Neural progenitor cell (in vitro differentiated cells): ENCODE measurements at regions not wholly inside any gene's neighbourhood (a gene's known extent, or its start where the extent isn't known, plus 50 kb on each side); places are given as distances from the start of the nearest gene placed in this dataset.

Experiments
- DNase-seq: peaks from one replicate; pipeline ENCODE4 v3.0.0-alpha.2; 2016; ENCODE audit warnings: low spot score
- H2AFZ ChIP-seq: fragments of 200-600 bp; sonication (generic); replicated peaks from 2 replicates; pipeline ENCODE4 v1.6.1; 2016; ENCODE audit warnings: antibody characterized with exemption
- H3F3A ChIP-seq: fragments of 200-600 bp; sonication (generic); 2 replicates; pipeline ENCODE4 v1.6.1; 2016; ENCODE audit warnings: antibody characterized with exemption, low read depth
- H3K27ac ChIP-seq: fragments of 200-600 bp; sonication (generic); 2 replicates; pipeline ENCODE4 v1.5.1; 2016; ENCODE audit warnings: mild to moderate bottlenecking
- H3K27me3 ChIP-seq: fragments of 200-600 bp; sonication (generic); 2 replicates; pipeline ENCODE4 v1.6.1; 2016; ENCODE audit warnings: mild to moderate bottlenecking, moderate library complexity
- H3K36me3 ChIP-seq: fragments of 200-600 bp; sonication (generic); 2 replicates; pipeline ENCODE4 v1.5.1; 2016
- H3K4me1 ChIP-seq: fragments of 200-600 bp; sonication (generic); 2 replicates; pipeline ENCODE4 v1.6.1; 2016; ENCODE audit warnings: mixed run types
- H3K4me2 ChIP-seq: fragments of 200-600 bp; sonication (generic); 2 replicates; pipeline ENCODE4 v1.6.1; 2016
- H3K4me3 ChIP-seq: fragments of 200-600 bp; sonication (generic); 2 replicates; pipeline ENCODE4 v1.5.1; 2016
- H3K79me2 ChIP-seq: fragments of 200-600 bp; sonication (generic); 2 replicates; pipeline ENCODE4 v1.6.1; 2016; ENCODE audit warnings: low read depth
- H3K9ac ChIP-seq: fragments of 200-600 bp; sonication (generic); 2 replicates; pipeline ENCODE4 v1.6.1; 2016
- H3K9me3 ChIP-seq: fragments of 200-600 bp; sonication (generic); 2 replicates; pipeline ENCODE4 v1.5.1; 2016; ENCODE audit warnings: low read depth
- H4K20me1 ChIP-seq: fragments of 200-600 bp; sonication (generic); 2 replicates; pipeline ENCODE4 v1.6.1; 2016; ENCODE audit warnings: low read depth
- H3K27ac Mint-ChIP-seq: 3 replicates; pipeline ENCODE4 v1.8.0; 2021; ENCODE audit warnings: mixed read lengths
- H3K27me3 Mint-ChIP-seq: 2 replicates; pipeline ENCODE4 v1.8.0; 2022; ENCODE audit warnings: low read depth, mild to moderate bottlenecking, inconsistent platforms, moderate library complexity, mixed read lengths; ENCODE audit not compliant: insufficient read depth
- H3K36me3 Mint-ChIP-seq: 3 replicates; pipeline ENCODE4 v1.8.0; 2021; ENCODE audit warnings: mixed read lengths
- H3K4me1 Mint-ChIP-seq: 3 replicates; pipeline ENCODE4 v1.8.0; 2021; ENCODE audit warnings: mixed read lengths
- H3K4me3 Mint-ChIP-seq: 3 replicates; pipeline ENCODE4 v1.8.0; 2021; ENCODE audit warnings: mild to moderate bottlenecking, moderate library complexity, mixed read lengths
- H3K9me3 Mint-ChIP-seq: 3 replicates; pipeline ENCODE4 v1.8.0; 2020; ENCODE audit warnings: mixed read lengths
- CTCF ChIP-seq: fragments of 200-600 bp; sonication (generic); IDR thresholded peaks from 2 replicates; pipeline ENCODE4 v1.5.1; 2017; ENCODE audit warnings: antibody characterized with exemption, mild to moderate bottlenecking
- EZH2 ChIP-seq: fragments of 200-600 bp; sonication (generic); IDR thresholded peaks from 2 replicates; pipeline ENCODE4 v1.6.1; 2017; ENCODE audit warnings: antibody characterized with exemption, mild to moderate bottlenecking, moderate library complexity
- EZH2phosphoT487 ChIP-seq: fragments of 200-600 bp; sonication (generic); IDR thresholded peaks from 2 replicates; pipeline ENCODE4 v1.6.1; 2017; ENCODE audit warnings: antibody characterized with exemption

GRCh38 chr17:53088481-53088880 is 734.2 kb upstream of the KIF2B start:
- Mint-ChIP-seq H3K27me3 (no peaks in the 10 kb centered on the region), H3K27ac (no peak overlapping the region)

GRCh38 chr17:53061446-53061845 is 761.3 kb upstream of the KIF2B start:
- H3K4me1 ChIP-seq = no peaks in the 10 kb centered on the region
- peaks cover 2% of the 10 kb centered on the region for H3K36me3 Mint-ChIP-seq
- no peak overlapping the region for H3K27ac ChIP-seq
- no peak overlapping the region for H3K27ac Mint-ChIP-seq
- H3K27me3 Mint-ChIP-seq = peaks cover 4% of the 10 kb centered on the region
- H3F3A ChIP-seq = no peaks in the 10 kb centered on the region
- H4K20me1 ChIP-seq = no peaks in the 10 kb centered on the region
- H3K4me3 ChIP-seq = no peak overlapping the region
- H3K9ac ChIP-seq = no peak overlapping the region
- no peak overlapping the region for H3K4me3 Mint-ChIP-seq
- H3K9me3 ChIP-seq = no peaks in the 10 kb centered on the region
- peak overlapping the region; percentile 68 for H2AFZ ChIP-seq
- no peak for TF ChIP-seq EZH2phosphoT487
- no peak for TF ChIP-seq EZH2
- no peak for TF ChIP-seq CTCF
- H3K79me2 ChIP-seq = no peaks in the 10 kb centered on the region
- no peak overlapping the region for H3K4me2 ChIP-seq
- no peaks in the 10 kb centered on the region for H3K4me1 Mint-ChIP-seq
- peaks cover 18% of the 10 kb centered on the region for H3K9me3 Mint-ChIP-seq
- no peak for DNase-seq
- no peaks in the 10 kb centered on the region for H3K36me3 ChIP-seq
- no peaks in the 10 kb centered on the region for H3K27me3 ChIP-seq

More at GRCh38 chr17:53088481-53088880, 734.2 kb upstream of the KIF2B start:
- H3K4me3 Mint-ChIP-seq = no peak overlapping the region
- Histone ChIP-seq H3K4me1 (peaks cover 7% of the 10 kb centered on the region), H4K20me1 (no peaks in the 10 kb centered on the region), H3F3A (no peaks in the 10 kb centered on the region), H3K9me3 (no peaks in the 10 kb centered on the region), H3K27me3 (no peaks in the 10 kb centered on the region), H3K79me2 (no peaks in the 10 kb centered on the region), H3K27ac (no peak overlapping the region), H3K9ac (no peak overlapping the region), H3K4me2 (no peak overlapping the region), H3K4me3 (no peak overlapping the region), H2AFZ (no peak overlapping the region), H3K36me3 (no peaks in the 10 kb centered on the region)
- H3K4me1 Mint-ChIP-seq = peaks cover 5% of the 10 kb centered on the region
- H3K36me3 Mint-ChIP-seq = no peaks in the 10 kb centered on the region
- H3K9me3 Mint-ChIP-seq = no peaks in the 10 kb centered on the region
- TF ChIP-seq EZH2phosphoT487 = no peak
- TF ChIP-seq EZH2 = no peak
- no peak for TF ChIP-seq CTCF
- no peak for DNase-seq

GRCh38 chr17:53058031-53058430 is 764.7 kb upstream of the KIF2B start:
- Mint-ChIP-seq H3K4me3 (no peak overlapping the region), H3K27ac (no peak overlapping the region), H3K36me3 (peaks cover 2% of the 10 kb centered on the region), H3K4me1 (no peaks in the 10 kb centered on the region), H3K9me3 (peaks cover 21% of the 10 kb centered on the region), H3K27me3 (no peaks in the 10 kb centered on the region)
- Histone ChIP-seq H3K4me1 (no peaks in the 10 kb centered on the region), H4K20me1 (no peaks in the 10 kb centered on the region), H3K4me2 (no peak overlapping the region), H2AFZ (no peak overlapping the region), H3K9me3 (no peaks in the 10 kb centered on the region), H3K36me3 (no peaks in the 10 kb centered on the region), H3K79me2 (no peaks in the 10 kb centered on the region), H3K27me3 (no peaks in the 10 kb centered on the region), H3K4me3 (no peak overlapping the region), H3F3A (no peaks in the 10 kb centered on the region), H3K9ac (no peak overlapping the region), H3K27ac (no peak overlapping the region)
- TF ChIP-seq EZH2phosphoT487 (no peak), CTCF (no peak), EZH2 (no peak)
- DNase-seq = no peak

- Histone ChIP-seq H3K4me2 (no peak overlapping the region), H3F3A (no peaks in the 10 kb centered on the region), H3K79me2 (no peaks in the 10 kb centered on the region), H3K27ac (no peak overlapping the region), H3K4me1 (no peaks in the 10 kb centered on the region), H3K9me3 (no peaks in the 10 kb centered on the region), H4K20me1 (no peaks in the 10 kb centered on the region), H3K36me3 (no peaks in the 10 kb centered on the region), H2AFZ (no peak overlapping the region), H3K4me3 (no peak overlapping the region), H3K9ac (no peak overlapping the region), H3K27me3 (no peaks in the 10 kb centered on the region)
- H3K27ac Mint-ChIP-seq = no peak overlapping the region
- H3K36me3 Mint-ChIP-seq = no peaks in the 10 kb centered on the region
- DNase-seq = no peak
- peaks cover 13% of the 10 kb centered on the region for H3K9me3 Mint-ChIP-seq
- TF ChIP-seq EZH2phosphoT487 = no peak
- no peak for TF ChIP-seq CTCF
- TF ChIP-seq EZH2 = no peak
- no peaks in the 10 kb centered on the region for H3K4me1 Mint-ChIP-seq
- H3K4me3 Mint-ChIP-seq = no peak overlapping the region
- peaks cover 3% of the 10 kb centered on the region for H3K27me3 Mint-ChIP-seq
Observed at GRCh38 chr17:53046781-53047180, 775.9 kb upstream of the KIF2B start.
